Activated naive CD8-positive, alpha-beta T cell treated with anti-CD3 and anti-CD28 coated beads, Interleukin-2, amount 10 ng/mL, durations not matched to agents 7 days and 5 days (primary cell): ENCODE measurements at regions not wholly inside any gene's neighbourhood (a gene's known extent, or its start where the extent isn't known, plus 50 kb on each side); places are given as distances from the start of the nearest gene placed in this dataset.

Experiments used
- ATAC-seq: fragments of 150-1000 bp; cut with Tn5 transposase; one replicate; pipeline ENCODE4 v1.10.0; 2021; ENCODE audit warnings: low read depth, moderate library complexity
- POLR2A ChIA-PET: fragments of 350-600 bp; sonication (Branson Sonifier 250); formaldehyde crosslinking; loops from one replicate; lab custom pipeline; 2021; ENCODE audit warnings: antibody characterized with exemption; lab: Charles Lee
- DNase-seq: peaks from one replicate; pipeline ENCODE4 v3.0.0; 2021
- H3K27ac Mint-ChIP-seq: one replicate; pipeline ENCODE4 v1.8.0; 2022; ENCODE audit warnings: mild to moderate bottlenecking, mixed read lengths
- H3K27me3 Mint-ChIP-seq: one replicate; pipeline ENCODE4 v1.8.0; 2022; ENCODE audit warnings: mild to moderate bottlenecking, moderate library complexity, mixed read lengths
- H3K36me3 Mint-ChIP-seq: one replicate; pipeline ENCODE4 v1.8.0; 2021; ENCODE audit warnings: mild to moderate bottlenecking, mixed read lengths
- H3K4me1 Mint-ChIP-seq: one replicate; pipeline ENCODE4 v1.8.0; 2021; ENCODE audit warnings: mixed read lengths
- H3K4me3 Mint-ChIP-seq: one replicate; pipeline ENCODE4 v1.8.0; 2022; ENCODE audit warnings: mild to moderate bottlenecking, moderate library complexity, mixed read lengths
- H3K9me3 Mint-ChIP-seq: one replicate; pipeline ENCODE4 v1.8.0; 2021; ENCODE audit warnings: mixed read lengths

DNA sequence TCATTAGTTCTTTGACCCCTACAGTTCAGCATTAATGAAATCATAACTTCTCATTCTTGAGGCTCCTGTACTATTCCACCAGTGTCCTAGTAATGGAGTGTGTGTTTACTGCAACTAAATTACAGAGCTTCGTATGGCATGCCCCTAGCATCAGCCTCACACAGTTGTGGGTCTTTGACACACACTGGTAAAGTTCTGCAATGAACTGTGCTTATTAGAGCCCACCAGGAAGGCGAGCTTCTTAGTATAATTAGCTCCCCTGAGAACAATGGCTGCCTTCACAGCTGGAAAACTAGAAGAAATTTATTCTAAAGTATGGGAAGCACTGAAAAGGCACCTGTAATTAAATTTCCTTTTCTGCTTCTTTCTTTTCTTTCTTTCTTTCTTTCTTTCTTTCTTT lies 251.1 kb upstream of the RGS18 start:
- DNase-seq (no peak), ATAC-seq (no peak)
- Mint-ChIP-seq H3K27me3 (no peaks in the 10 kb centered on the region), H3K27ac (no peak overlapping the region), H3K36me3 (no peaks in the 10 kb centered on the region), H3K4me1 (no peaks in the 10 kb centered on the region), H3K4me3 (no peak overlapping the region), H3K9me3 (peaks cover 3% of the 10 kb centered on the region)
- POLR2A ChIA-PET, result no interaction called here

DNA sequence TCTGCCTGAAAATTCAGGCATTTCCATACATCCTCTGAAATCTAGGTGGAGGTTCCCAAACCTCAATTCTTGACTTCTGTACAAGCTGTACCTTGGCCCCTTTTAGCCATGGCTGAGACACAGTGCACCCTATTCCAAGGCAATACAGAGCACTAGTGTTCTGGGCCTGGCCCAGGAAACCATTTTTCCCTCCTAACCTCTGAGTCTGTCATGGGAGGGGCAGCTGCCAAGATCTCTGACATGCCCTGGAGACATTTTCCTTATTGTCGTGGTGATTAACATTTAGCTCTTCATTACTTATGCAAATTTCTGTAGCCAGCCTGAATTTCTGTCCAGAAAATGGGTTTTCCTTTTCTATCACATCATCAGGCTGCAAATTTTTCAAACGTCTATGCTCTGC lies 248.0 kb upstream of the RGS18 start:
- ATAC-seq, result no peak
- Mint-ChIP-seq H3K4me1 (no peaks in the 10 kb centered on the region), H3K4me3 (no peak overlapping the region), H3K27me3 (no peaks in the 10 kb centered on the region), H3K9me3 (peaks cover 3% of the 10 kb centered on the region), H3K36me3 (no peaks in the 10 kb centered on the region), H3K27ac (no peak overlapping the region)
- DNase-seq, result no peak
- POLR2A ChIA-PET, result no interaction called here

- Mint-ChIP-seq H3K4me1 (no peaks in the 10 kb centered on the region), H3K4me3 (no peak overlapping the region), H3K36me3 (no peaks in the 10 kb centered on the region), H3K27me3 (no peaks in the 10 kb centered on the region), H3K27ac (no peak overlapping the region), H3K9me3 (peaks cover 3% of the 10 kb centered on the region)
- POLR2A ChIA-PET, result no interaction called here
- DNase-seq (no peak), ATAC-seq (no peak)
These were observed 245.7 kb upstream of the RGS18 start for GRCh38 chr1:191912517-191912916.

DNA sequence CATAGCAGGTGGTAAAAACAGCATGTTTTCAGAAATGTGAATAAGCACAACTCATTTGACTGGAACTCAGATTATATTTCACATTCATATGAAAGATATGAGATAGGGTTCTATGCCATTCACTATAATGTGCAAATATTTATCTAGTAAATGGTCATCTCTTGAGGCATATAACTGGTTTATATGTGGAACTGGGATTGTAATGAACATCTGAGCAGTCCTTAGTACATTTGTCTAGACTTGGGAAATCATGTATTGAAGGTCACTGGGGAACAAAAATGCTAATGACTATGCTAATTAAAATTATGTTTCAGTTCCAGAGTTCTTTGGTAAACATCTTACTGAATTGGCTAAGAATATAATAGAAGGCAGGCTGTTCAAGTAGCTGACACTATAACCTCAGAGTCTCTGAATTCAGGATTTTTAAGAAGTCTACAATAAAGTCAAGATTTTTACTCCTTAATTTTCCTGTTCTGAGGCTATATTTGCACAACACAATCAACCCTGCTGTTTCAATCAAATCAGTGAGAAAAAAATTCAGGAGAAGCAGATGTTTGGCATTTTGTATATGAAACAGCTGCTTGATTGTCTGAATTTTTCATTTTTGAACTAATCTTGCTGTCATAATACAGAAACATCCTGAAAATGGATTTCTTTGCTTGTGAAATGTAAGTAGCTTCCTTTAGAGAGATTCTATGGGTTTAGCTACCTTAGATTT lies 244.8 kb upstream of the RGS18 start:
- DNase-seq (no peak), ATAC-seq (no peak)
- Mint-ChIP-seq H3K4me1 (no peaks in the 10 kb centered on the region), H3K27me3 (no peaks in the 10 kb centered on the region), H3K36me3 (no peaks in the 10 kb centered on the region), H3K27ac (no peak overlapping the region), H3K4me3 (no peak overlapping the region), H3K9me3 (no peaks in the 10 kb centered on the region)
- POLR2A ChIA-PET, result no interaction called here

DNA sequence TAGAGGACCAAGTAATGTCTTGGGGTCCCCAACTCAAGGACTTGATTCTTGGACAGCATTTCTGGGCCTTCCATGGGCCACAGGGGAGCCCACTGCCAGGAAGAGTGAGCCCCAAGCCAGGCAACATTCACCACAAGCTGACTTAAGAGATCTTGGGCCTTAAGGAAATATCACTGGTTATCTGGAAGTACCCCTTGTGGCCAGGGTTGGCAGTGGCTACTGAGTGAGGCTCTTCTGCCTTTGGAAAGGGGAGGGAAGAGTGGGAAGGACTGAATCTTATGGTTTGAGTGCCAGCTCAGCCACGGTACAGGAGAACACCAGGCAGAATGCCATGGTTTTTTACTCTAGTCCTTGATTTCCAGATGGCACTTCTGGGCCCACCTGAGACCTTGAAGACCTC lies 228.9 kb upstream of the RGS18 start:
- no peaks in the 10 kb centered on the region for H3K4me1 Mint-ChIP-seq
- H3K9me3 Mint-ChIP-seq, result peaks cover 9% of the 10 kb centered on the region
- DNase-seq (no peak), ATAC-seq (no peak)
- no peak overlapping the region for H3K4me3 Mint-ChIP-seq
- POLR2A ChIA-PET, result no interaction called here
- no peaks in the 10 kb centered on the region for H3K36me3 Mint-ChIP-seq
- H3K27me3 Mint-ChIP-seq, result no peaks in the 10 kb centered on the region
- no peak overlapping the region for H3K27ac Mint-ChIP-seq

- no peaks in the 10 kb centered on the region for H3K9me3 Mint-ChIP-seq
- ATAC-seq (no peak), DNase-seq (no peak)
- H3K4me3 Mint-ChIP-seq, result no peak overlapping the region
- no peaks in the 10 kb centered on the region for H3K27me3 Mint-ChIP-seq
- no peak overlapping the region for H3K27ac Mint-ChIP-seq
- H3K4me1 Mint-ChIP-seq, result no peaks in the 10 kb centered on the region
- no peaks in the 10 kb centered on the region for H3K36me3 Mint-ChIP-seq
- POLR2A ChIA-PET, result no interaction called here
These were observed 214.6 kb upstream of the RGS18 start for GRCh38 chr1:191943684-191944083.

GRCh38 chr1:191953526-191953925 lies 204.7 kb upstream of the RGS18 start:
- H3K9me3 Mint-ChIP-seq, result no peaks in the 10 kb centered on the region
- POLR2A ChIA-PET, result no interaction called here
- no peak for ATAC-seq

DNA sequence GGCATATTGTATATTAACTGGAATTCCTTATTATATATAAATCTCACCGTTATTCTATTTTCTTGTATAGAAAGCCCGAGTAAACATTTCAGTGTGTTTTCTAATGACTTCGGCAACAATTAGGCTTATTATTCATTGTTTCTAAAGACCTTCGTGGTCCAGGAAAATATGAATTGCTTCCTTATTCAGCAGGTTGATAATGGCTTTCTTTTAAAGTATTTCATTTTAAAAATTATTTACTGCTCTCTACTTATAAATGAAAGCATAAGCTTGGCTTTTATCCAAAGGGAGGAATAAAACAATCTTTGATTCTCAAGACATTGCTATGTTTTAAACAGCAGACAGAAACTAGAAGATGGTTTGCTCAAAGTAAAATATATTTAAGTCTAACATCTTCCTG lies 198.4 kb upstream of the RGS18 start:
- H3K4me3 Mint-ChIP-seq, result no peak overlapping the region
- H3K4me1 Mint-ChIP-seq, result no peaks in the 10 kb centered on the region
- H3K27ac Mint-ChIP-seq, result no peak overlapping the region
- no peak for DNase-seq
- no peaks in the 10 kb centered on the region for H3K9me3 Mint-ChIP-seq
- no peak for ATAC-seq
- POLR2A ChIA-PET, result no interaction called here
- no peaks in the 10 kb centered on the region for H3K36me3 Mint-ChIP-seq
- no peaks in the 10 kb centered on the region for H3K27me3 Mint-ChIP-seq

More at GRCh38 chr1:191953526-191953925, 204.7 kb upstream of the RGS18 start:
- Mint-ChIP-seq H3K27me3 (no peaks in the 10 kb centered on the region), H3K4me1 (no peaks in the 10 kb centered on the region), H3K27ac (no peak overlapping the region), H3K4me3 (no peak overlapping the region), H3K36me3 (no peaks in the 10 kb centered on the region)
- DNase-seq, result no peak

DNA sequence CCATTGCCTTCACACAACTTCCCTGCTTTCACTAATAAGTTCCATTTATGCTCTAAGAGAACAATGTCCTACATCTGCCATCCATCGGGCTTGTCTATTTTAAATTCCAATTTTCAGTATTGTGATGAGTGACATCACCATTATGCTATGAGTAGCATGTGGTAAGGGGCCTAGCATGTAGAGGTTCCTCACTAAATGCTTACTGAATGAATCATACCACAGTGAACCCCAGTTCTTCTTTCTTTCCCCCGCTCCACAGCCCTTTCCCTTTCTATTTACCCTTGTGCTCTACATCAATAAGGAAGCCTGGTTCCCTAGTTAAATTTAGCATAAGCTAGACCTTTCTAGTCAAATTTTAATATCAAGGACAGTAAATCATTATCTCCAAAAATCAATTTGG lies 195.0 kb upstream of the RGS18 start:
- H3K36me3 Mint-ChIP-seq, result no peaks in the 10 kb centered on the region
- DNase-seq, result no peak
- no peak overlapping the region for H3K27ac Mint-ChIP-seq
- no peaks in the 10 kb centered on the region for H3K9me3 Mint-ChIP-seq
- ATAC-seq, result no peak
- no peaks in the 10 kb centered on the region for H3K4me1 Mint-ChIP-seq
- POLR2A ChIA-PET, result no interaction called here
- H3K27me3 Mint-ChIP-seq, result no peaks in the 10 kb centered on the region
- H3K4me3 Mint-ChIP-seq, result no peak overlapping the region

GRCh38 chr1:191963781-191964455 lies 194.3 kb upstream of the RGS18 start:
- Mint-ChIP-seq H3K4me1 (no peaks in the 10 kb centered on the region), H3K36me3 (no peaks in the 10 kb centered on the region), H3K9me3 (no peaks in the 10 kb centered on the region), H3K27me3 (no peaks in the 10 kb centered on the region), H3K4me3 (no peak overlapping the region), H3K27ac (no peak overlapping the region)
- POLR2A ChIA-PET, result no interaction called here
- ATAC-seq, result no peak
- no peak for DNase-seq

DNA sequence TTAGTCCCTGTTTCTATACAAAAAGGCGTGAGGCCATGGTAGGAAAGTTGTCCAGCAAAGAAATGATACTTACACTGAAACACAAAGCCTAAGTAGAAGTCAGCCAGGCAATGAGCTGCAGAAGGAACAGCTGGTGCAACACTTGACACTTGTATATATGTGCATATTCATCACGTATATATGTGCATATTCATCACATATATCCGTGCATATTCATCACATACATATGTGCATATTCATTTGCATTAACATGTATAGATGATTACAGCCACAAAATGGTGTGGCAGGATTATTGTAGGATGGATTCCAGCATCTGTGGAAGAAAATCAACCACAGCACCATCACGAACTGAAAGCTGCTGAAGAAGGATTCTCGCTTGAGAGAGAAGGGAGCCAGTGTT lies 189.0 kb upstream of the RGS18 start:
- no peak overlapping the region for H3K27ac Mint-ChIP-seq
- POLR2A ChIA-PET, result no interaction called here
- H3K4me1 Mint-ChIP-seq, result no peaks in the 10 kb centered on the region
- H3K9me3 Mint-ChIP-seq, result no peaks in the 10 kb centered on the region
- no peak overlapping the region for H3K4me3 Mint-ChIP-seq
- no peak for ATAC-seq
- H3K27me3 Mint-ChIP-seq, result no peaks in the 10 kb centered on the region
- DNase-seq, result no peak
- H3K36me3 Mint-ChIP-seq, result no peaks in the 10 kb centered on the region

DNA sequence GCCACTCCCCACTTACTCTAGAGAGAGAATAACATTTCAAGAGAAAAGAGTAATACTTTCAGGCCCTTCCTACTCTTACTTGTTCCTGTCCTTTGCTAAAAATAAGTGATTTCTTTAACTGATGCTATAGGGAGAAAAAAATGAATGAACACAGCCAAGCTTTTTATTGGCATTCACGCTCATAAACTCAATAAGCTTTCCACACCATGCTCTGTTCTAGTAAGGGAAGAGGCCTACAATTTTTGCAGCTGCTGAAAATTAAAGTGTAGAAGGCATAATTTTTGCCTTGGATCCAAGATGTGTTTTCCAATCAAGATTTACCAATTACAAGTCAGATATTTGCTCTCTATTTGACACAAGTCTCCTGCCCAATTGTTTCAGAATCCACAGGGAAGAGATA lies 188.1 kb upstream of the RGS18 start:
- Mint-ChIP-seq H3K9me3 (no peaks in the 10 kb centered on the region), H3K36me3 (no peaks in the 10 kb centered on the region), H3K27me3 (no peaks in the 10 kb centered on the region), H3K4me3 (no peak overlapping the region), H3K27ac (no peak overlapping the region), H3K4me1 (no peaks in the 10 kb centered on the region)
- ATAC-seq (no peak), DNase-seq (no peak)
- POLR2A ChIA-PET, result no interaction called here

- Mint-ChIP-seq H3K4me3 (no peak overlapping the region), H3K9me3 (no peaks in the 10 kb centered on the region), H3K4me1 (no peaks in the 10 kb centered on the region), H3K27ac (no peak overlapping the region), H3K27me3 (no peaks in the 10 kb centered on the region), H3K36me3 (no peaks in the 10 kb centered on the region)
- no peak for ATAC-seq
- POLR2A ChIA-PET, result no interaction called here
- DNase-seq, result no peak
These were observed 186.8 kb upstream of the RGS18 start for GRCh38 chr1:191971447-191971846.

GRCh38 chr1:191974004-191974403 lies 184.3 kb upstream of the RGS18 start:
- no peak overlapping the region for H3K4me3 Mint-ChIP-seq
- POLR2A ChIA-PET, result no interaction called here
- no peaks in the 10 kb centered on the region for H3K27me3 Mint-ChIP-seq
- H3K4me1 Mint-ChIP-seq, result no peaks in the 10 kb centered on the region
- H3K9me3 Mint-ChIP-seq, result no peaks in the 10 kb centered on the region
- H3K36me3 Mint-ChIP-seq, result no peaks in the 10 kb centered on the region
- ATAC-seq, result no peak
- no peak overlapping the region for H3K27ac Mint-ChIP-seq
- DNase-seq, result no peak
